Activated CD4-positive, alpha-beta T cell treated with anti-CD3 and anti-CD28 coated beads, Interleukin-2, Interleukin-6, amounts not matched to agents 100 ng/mL and 50 ng/mL, durations not matched to agents 16 hours and 8 hours (primary cell): ENCODE measurements at regions not wholly inside any gene's neighbourhood (a gene's known extent, or its start where the extent isn't known, plus 50 kb on each side); places are given as distances from the start of the nearest gene placed in this dataset.

Experiments used
- DNase-seq: peaks from one replicate; pipeline ENCODE4 v3.0.0-alpha.2; 2020

DNA sequence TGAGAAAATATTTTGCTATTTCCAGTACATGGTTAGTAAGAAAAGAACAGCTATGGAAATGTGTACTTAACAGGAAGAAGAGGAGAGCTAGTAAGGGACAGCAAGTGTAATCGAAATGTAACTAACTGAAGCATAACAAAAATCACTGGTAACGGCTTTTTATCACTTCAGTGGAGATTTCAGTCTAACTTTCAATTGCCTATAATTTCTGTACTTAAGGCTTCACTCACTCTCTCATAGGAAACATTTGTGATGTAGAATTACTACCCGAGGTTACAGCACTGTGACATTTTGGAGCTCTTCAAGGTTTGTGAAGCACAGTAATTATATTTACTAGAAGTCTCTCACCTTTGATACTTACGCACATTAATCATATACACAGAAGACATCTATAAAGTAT, 1119.1 kb downstream of the AMY1C start:
- no peak for DNase-seq

DNA sequence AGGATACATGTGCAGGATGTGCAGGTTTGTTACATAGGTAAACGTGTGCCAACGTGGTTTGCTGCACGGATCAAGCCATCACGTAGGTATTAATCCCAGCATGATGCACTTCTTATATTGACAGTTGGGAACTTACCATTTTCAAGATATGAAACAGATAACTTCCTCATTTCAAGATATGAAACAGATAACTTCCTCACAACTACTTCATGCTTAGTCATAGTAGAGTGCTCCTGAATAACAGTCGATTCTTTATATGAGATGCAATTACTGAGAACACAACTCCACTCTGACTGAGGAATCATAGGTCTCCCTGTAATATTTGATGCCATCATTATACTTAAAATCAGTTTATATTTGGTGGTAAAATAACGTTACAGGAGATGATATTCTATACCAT, 1124.3 kb downstream of the AMY1C start:
- no peak for DNase-seq

DNA sequence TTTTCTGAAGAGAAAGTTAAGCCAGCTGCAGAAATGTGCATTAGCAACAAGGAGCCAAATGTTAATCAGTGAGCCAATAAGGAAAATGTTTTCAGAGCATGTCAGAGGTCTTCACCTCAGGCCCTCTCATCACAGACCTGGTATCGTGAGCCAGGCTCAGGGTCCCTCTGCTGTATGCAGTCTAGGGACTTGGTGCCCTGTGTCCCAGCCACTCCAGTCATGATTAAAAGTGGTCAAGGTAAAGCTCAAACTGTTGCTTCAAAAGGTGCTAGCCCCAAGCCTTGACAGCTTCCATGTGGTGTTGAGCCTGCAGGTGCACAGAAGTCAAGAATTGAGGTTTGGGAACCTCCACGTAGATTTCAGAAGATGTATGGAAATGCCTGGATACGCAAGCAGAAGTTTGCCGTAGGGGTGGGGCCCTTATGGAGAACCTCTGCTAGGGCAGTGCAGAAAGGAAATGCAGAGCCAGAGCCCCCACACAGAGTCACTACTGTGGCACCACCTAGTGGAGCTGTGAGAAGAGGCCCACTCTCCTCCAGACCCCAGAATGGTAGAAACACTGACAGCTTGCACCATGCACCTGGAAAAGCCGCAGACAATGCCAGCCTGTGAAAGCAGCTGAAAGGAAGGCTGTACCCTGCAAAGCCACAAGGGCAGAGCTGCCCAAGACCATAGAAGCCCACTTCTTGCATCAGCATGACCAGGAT, 1128.7 kb downstream of the AMY1C start:
- DNase-seq = no peak

DNA sequence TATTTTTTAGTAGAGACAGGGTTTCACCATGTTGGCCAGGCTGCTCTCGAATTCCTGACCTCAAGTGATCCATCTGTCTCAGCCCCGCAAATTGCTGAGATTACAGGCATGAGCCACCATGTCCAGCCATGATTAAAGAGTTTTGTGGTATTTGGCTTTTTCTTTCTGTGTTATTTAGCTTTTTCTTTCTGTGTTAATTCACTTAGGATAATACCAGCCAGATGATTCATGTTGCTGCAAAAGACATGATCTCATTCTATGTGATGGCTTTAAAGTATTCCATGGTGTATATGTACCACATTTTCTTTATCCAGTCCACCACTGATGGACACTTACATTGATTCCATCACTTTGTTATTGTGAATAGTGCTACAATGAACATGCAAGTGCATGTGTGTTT, 1135.2 kb downstream of the AMY1C start:
- DNase-seq = no peak

DNA sequence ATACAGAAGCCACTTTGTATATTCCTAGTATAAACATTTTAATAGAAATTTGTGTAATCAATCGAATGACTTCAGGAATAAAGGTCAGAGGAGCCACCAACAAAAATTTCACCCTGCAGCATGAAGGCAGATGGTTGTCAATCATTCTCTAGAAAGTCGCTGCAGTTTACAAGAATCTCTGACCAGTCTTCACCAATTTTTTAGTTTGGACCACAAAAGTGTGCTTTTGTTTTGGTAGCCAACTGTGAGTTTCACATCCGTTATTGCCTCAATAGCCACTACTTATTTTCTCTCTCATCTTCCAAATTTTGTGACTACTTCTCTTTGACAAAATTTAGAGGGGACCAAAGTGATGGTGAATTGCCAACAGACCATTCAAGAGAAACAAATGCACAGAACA, 1155.6 kb downstream of the AMY1C start:
- DNase-seq = no peak

GRCh38 chr1:104906141-104906540, 1156.4 kb downstream of the AMY1C start:
- DNase-seq = no peak

GRCh38 chr1:104919188-104919587, 1169.5 kb downstream of the AMY1C start:
- no peak for DNase-seq

DNA sequence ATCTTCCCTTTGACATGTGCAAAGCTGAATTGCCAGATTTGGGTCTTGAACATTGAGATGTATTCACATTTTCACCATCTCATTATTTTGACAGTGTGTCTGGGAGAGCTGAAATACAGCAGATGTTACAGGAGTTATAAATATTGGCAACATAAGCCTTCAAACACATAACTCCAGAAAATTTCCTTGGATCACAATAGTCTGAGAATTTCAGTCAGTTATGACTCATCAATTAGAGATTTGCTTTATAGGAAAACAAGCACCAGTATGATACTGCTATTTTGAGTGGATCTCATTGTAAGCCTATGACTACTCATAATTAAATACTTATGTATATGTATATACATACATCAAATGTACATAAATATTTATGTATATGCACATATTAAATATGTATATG, 1171.8 kb downstream of the AMY1C start:
- DNase-seq = no peak

GRCh38 chr1:104923075-104923474, 1173.4 kb downstream of the AMY1C start:
- no peak for DNase-seq

- no peak for DNase-seq
Observed at GRCh38 chr1:104929280-104929679, 1179.6 kb downstream of the AMY1C start.

DNA sequence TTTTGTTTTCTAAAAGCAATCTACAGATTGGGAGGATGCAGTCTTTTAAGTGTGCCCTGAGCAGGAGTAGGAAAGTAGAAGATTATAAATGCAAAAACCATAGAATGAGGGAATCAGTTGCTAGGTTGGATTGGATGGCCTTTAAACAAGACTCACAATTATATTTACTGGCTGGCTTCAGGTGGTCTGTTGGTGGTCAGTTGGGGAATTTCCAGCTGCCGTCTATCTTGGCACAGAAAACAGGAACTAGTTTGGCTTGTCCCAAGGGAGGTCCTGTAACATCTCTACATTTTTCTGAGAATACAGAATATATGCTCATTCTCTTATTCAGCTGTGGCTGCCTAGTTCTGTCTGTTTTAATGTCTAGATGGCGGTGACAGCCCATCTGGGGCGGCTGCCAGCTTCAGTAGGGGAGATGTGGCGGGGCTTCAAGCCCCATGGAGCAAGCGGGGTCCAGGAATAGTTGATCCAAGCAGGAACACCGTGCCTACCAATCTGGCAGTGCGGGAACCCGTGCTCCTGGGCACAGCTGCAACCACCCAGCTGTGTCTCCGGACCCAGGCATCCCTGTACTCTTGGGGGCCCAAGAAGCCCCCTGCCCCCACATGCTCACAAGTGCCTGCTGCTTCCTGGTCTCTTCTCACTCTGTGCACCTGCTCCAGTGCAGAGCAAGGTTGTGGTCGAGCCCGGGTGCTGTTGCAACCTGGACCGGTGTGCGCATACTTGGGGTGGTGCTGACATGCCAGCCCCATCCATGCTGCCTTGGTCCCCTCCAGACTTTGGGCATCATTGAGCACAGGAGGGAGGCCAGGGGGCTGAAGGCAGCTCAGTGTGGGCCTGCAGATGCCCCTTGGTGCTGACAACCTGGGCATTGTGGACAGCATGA, 1182.6 kb downstream of the AMY1C start:
- DNase-seq = no peak

- no peak for DNase-seq
Observed at GRCh38 chr1:104932949-104933679, 1183.4 kb downstream of the AMY1C start.

- DNase-seq = no peak
Observed at GRCh38 chr1:104933846-104934245, 1184.1 kb downstream of the AMY1C start.

- DNase-seq = no peak
Observed at GRCh38 chr1:104945406-104945805, 1195.7 kb downstream of the AMY1C start.

GRCh38 chr1:104946558-104947210, 1197.0 kb downstream of the AMY1C start:
- no peak for DNase-seq

DNA sequence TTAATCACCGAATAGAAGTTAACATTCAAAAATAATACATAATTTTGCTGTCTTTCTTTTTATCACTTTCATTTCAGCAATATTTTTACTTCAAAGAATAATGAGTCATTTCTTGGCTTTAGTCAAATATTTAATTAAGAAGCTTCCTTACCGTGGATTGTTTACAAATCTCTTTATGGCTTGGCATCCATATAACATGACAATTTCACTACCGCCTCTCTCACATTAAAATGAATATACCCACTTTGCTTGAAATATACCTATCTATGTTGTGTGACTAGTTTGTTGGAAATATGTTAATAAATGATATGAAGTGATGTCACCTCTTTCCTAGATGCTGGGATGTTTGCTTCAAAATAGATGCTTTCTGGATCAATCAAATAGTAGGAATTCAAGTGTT, 1203.9 kb downstream of the AMY1C start:
- no peak for DNase-seq

DNA sequence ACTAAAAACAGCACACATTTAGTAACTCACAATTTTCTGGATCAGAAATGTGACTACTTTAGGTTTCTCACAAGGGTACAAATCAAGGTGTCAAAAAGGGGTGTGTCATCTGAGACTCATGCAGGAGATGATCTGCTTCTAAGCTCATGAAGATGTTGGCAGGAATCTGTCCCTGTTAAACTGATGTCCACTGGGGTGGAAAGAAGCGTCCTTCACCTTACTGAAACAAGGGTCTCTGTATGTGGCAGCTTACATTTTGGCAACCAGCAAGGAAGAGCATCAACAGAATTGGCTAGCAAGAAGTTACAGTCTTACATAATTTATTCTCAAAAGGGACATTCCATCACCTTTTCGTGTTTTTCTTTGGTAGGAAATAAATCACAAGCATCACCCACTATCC, 1223.8 kb downstream of the AMY1C start:
- DNase-seq = no peak

DNA sequence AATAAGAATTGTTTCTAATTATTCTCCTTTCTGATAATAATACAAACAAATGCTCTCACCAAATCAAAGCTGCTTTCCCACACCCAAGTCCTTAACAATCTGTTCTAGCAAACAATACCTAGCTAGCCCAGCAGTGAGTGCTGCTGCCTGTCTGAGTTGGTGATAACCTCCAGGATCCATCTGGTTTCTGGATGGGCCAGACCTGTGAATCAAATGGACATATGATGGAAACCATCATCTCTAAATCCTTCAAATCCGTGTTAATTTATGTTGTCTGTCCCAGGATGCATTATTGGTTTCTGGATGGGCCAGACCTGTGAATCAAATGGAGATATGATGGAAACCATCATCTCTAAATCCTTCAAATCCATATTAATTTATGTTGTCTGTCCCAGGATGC, 1230.0 kb downstream of the AMY1C start:
- no peak for DNase-seq

GRCh38 chr1:104987210-104987609, 1237.5 kb downstream of the AMY1C start:
- DNase-seq = no peak

DNA sequence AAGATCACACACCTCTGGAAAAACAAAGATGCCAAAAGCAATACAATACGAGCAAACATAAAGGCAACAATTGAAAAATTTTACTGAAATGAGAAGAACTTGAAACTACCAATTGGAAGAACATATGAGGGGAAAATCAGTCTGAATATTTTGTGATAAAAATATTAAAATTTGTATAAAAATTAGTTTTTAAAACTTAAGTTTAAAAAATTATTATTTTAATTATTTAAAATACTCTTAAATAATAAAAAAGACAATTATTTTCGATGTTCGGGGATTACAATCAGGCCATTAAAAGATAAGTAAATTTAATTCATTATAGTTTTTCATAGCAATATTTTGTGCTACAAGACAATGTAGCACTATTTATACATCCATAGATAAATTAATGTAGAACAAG, 1239.3 kb downstream of the AMY1C start:
- no peak for DNase-seq

- no peak for DNase-seq
Observed at GRCh38 chr1:104991702-104992101, 1242.0 kb downstream of the AMY1C start.

DNA sequence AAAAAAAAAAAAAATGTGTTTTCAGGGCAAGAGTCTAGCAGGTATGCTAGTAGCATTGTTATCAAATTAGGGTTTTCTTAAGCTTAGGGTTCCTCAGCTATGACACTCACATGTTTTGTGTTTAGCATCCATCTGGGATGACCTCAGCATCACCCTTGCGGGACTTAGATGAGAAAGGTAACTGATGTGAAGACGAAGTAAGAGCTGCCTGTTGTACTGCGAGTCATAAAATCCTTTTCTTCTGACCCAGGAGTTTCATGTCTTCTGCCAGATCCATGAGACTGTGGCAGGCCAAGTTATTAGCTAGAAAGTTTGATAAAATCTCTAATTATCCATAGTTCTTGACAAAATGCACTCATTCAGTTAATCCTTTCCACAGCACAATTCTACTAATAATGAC, 1251.1 kb downstream of the AMY1C start:
- no peak for DNase-seq

DNA sequence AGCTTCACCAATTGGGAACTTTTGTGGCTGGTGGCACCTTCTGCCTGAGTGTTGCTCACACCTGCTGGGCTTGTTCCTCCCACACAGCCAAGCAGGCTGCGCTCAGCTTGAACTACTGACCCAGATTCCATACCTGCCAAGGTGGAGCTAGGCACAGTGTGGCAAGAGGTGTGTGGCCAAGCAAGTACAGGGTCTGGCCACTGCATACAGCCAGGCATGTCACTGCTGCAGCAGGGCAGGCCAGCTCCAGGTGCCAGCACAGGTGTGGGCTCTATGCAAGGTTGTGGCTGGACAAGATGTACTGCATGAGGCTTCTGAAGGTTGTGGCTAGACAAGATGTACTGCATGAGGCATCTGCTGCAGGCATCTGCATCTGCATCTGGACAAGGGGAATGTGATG, 1254.8 kb downstream of the AMY1C start:
- DNase-seq = no peak
